ENCODE measurements at regions not wholly inside any gene's neighbourhood (a gene's known extent, or its start where the extent isn't known, plus 50 kb on each side); places are given as distances from the start of the nearest gene placed in this dataset.
"Not testable (repeated sequence)": the region's sequence is repeated elsewhere in the genome, so short reads cannot be mapped to it uniquely, and the experiment has no call there.

- no peak for DNase-seq
These were observed 165.7 kb upstream of the IRF2BP2 start for GRCh38 chr1:234775477-234776246.

- DNase-seq: no peak
These were observed 165.0 kb upstream of the IRF2BP2 start for GRCh38 chr1:234774971-234775370.

- DNase-seq: no peak
These were observed 164.1 kb upstream of the IRF2BP2 start for GRCh38 chr1:234773936-234774677.

- peak; percentile 19 for DNase-seq
These were observed 162.6 kb upstream of the IRF2BP2 start for GRCh38 chr1:234772345-234773147.

- no peak for DNase-seq
These were observed 161.8 kb upstream of the IRF2BP2 start for GRCh38 chr1:234771642-234772344.

- DNase-seq: no peak
These were observed 161.1 kb upstream of the IRF2BP2 start for GRCh38 chr1:234770924-234771540.

GRCh38 chr1:234769986-234770795, 160.2 kb upstream of the IRF2BP2 start:
- peak; percentile 56 for DNase-seq

- no peak for DNase-seq
These were observed 159.5 kb upstream of the IRF2BP2 start for GRCh38 chr1:234769284-234769985.

- no peak for DNase-seq
These were observed 158.7 kb upstream of the IRF2BP2 start for GRCh38 chr1:234768569-234769283.

GRCh38 chr1:234768171-234768568, 158.2 kb upstream of the IRF2BP2 start:
- DNase-seq: no peak

- DNase-seq: no peak
These were observed 155.7 kb upstream of the IRF2BP2 start for GRCh38 chr1:234765672-234766071.

- no peak for DNase-seq
These were observed 155.2 kb upstream of the IRF2BP2 start for GRCh38 chr1:234765181-234765580.

GRCh38 chr1:234763910-234764309, 153.9 kb upstream of the IRF2BP2 start:
- DNase-seq: no peak

- no peak for DNase-seq
These were observed 153.4 kb upstream of the IRF2BP2 start for GRCh38 chr1:234763367-234763766.

- DNase-seq: not testable (repeated sequence)
These were observed 152.1 kb upstream of the IRF2BP2 start for GRCh38 chr1:234762127-234762526.

- DNase-seq: no peak
These were observed 150.3 kb upstream of the IRF2BP2 start for GRCh38 chr1:234760303-234760723.

GRCh38 chr1:234759888-234760287, 149.9 kb upstream of the IRF2BP2 start:
- no peak for DNase-seq

- DNase-seq: no peak
These were observed 148.9 kb upstream of the IRF2BP2 start for GRCh38 chr1:234758851-234759250.

- DNase-seq: no peak
These were observed 146.9 kb upstream of the IRF2BP2 start for GRCh38 chr1:234756857-234757256.

Measured in skin of body (tissue), 1 donor.